ENCODE measurements at regions not wholly inside any gene's neighbourhood (a gene's known extent, or its start where the extent isn't known, plus 50 kb on each side); places are given as distances from the start of the nearest gene placed in this dataset.

GRCh38 chr9:80074439-80074838, 502.7 kb downstream of the TLE4 start:
- TF ChIP-seq, protein P1, sequence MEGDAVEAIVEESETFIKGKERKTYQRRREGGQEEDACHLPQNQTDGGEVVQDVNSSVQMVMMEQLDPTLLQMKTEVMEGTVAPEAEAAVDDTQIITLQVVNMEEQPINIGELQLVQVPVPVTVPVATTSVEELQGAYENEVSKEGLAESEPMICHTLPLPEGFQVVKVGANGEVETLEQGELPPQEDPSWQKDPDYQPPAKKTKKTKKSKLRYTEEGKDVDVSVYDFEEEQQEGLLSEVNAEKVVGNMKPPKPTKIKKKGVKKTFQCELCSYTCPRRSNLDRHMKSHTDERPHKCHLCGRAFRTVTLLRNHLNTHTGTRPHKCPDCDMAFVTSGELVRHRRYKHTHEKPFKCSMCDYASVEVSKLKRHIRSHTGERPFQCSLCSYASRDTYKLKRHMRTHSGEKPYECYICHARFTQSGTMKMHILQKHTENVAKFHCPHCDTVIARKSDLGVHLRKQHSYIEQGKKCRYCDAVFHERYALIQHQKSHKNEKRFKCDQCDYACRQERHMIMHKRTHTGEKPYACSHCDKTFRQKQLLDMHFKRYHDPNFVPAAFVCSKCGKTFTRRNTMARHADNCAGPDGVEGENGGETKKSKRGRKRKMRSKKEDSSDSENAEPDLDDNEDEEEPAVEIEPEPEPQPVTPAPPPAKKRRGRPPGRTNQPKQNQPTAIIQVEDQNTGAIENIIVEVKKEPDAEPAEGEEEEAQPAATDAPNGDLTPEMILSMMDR (optimal IDR thresholded peaks at IDR 0.05 in 1 of 3, IDR thresholded peaks at IDR 0.05 in 1 of 3, conservative IDR thresholded peaks at IDR 0.05 in 1 of 3; ENCODE audit: extremely low read depth in 1 of 3, insufficient read depth in 2 of 3, low read length in 3 of 3): no peak
- TF ChIP-seq EZH2 (IDR thresholded peaks at IDR 0.05; ENCODE audit: low read length): no peak
